DND-41 (cell line): ENCODE measurements at regions not wholly inside any gene's neighbourhood (a gene's known extent, or its start where the extent isn't known, plus 50 kb on each side); places are given as distances from the start of the nearest gene placed in this dataset.
A peak's percentile ranks its signal among the peaks of the same experiment; 100 is the strongest.

Experiments used
- ATAC-seq: fragments of 200-7000 bp; cut with Tn5 transposase; 3 replicates; pipeline ENCODE4 v1.9.1; 2021; ENCODE audit warnings: low read depth; ENCODE audit not compliant: insufficient read depth
- DNase-seq: peaks from one replicate; pipeline ENCODE4 v3.0.0-alpha.2; 2020
- H2AFZ ChIP-seq: 2 replicates; pipeline ENCODE4 v1.6.0; 2012; ENCODE audit warnings: low read depth, low read length
- H3K27ac ChIP-seq: 2 replicates; pipeline ENCODE4 v1.5.1; 2012; ENCODE audit warnings: low read length, inconsistent platforms
- H3K27me3 ChIP-seq: fragments of 200-600 bp; sonication (generic); 2 replicates; pipeline ENCODE4 v1.6.0; 2012; ENCODE audit warnings: low read length, mild to moderate bottlenecking, inconsistent platforms; ENCODE audit not compliant: insufficient read depth, poor library complexity
- H3K36me3 ChIP-seq: 2 replicates; pipeline ENCODE4 v1.5.1; 2012; ENCODE audit warnings: low read length, inconsistent platforms; ENCODE audit not compliant: insufficient read depth
- H3K4me1 ChIP-seq: 2 replicates; pipeline ENCODE4 v1.5.1; 2012; ENCODE audit warnings: mild to moderate bottlenecking, low read length; ENCODE audit not compliant: insufficient read depth
- H3K4me2 ChIP-seq: 2 replicates; pipeline ENCODE4 v1.6.0; 2012; ENCODE audit warnings: mild to moderate bottlenecking, moderate library complexity, low read length, inconsistent platforms; ENCODE audit not compliant: insufficient read depth
- H3K4me3 ChIP-seq, 2 experiments: fragments of 200-600 bp in 1 of 2; shearing (Covaris generic) in 1 of 2; 2 replicates each; pipeline ENCODE4 v1.5.1; 2012 to 2016; ENCODE audit warnings: inconsistent platforms in 2 of 2, low read length in 2 of 2, mild to moderate bottlenecking in 2 of 2, low read depth in 1 of 2, moderate library complexity in 1 of 2
- H3K79me2 ChIP-seq: 2 replicates; pipeline ENCODE4 v1.6.0; 2012; ENCODE audit warnings: low read length, inconsistent platforms; ENCODE audit not compliant: insufficient read depth
- H3K9ac ChIP-seq: 2 replicates; pipeline ENCODE4 v1.6.0; 2012; ENCODE audit warnings: low read depth, mild to moderate bottlenecking, inconsistent platforms, low read length, moderate library complexity
- H3K9me3 ChIP-seq: 2 replicates; pipeline ENCODE4 v1.5.1; 2012; ENCODE audit warnings: low read length, moderate library complexity, mild to moderate bottlenecking, inconsistent platforms; ENCODE audit not compliant: insufficient read depth, severe bottlenecking
- H4K20me1 ChIP-seq: 2 replicates; pipeline ENCODE4 v1.6.0; 2012; ENCODE audit warnings: low read length; ENCODE audit not compliant: insufficient read depth
- EZH2 ChIP-seq: IDR thresholded peaks from 3 replicates; pipeline ENCODE4 v1.6.1; 2012; ENCODE audit warnings: borderline replicate concordance, low read depth, mild to moderate bottlenecking, moderate library complexity, low read length, inconsistent platforms; ENCODE audit not compliant: severe bottlenecking
- TF ChIP-seq, protein P1 (sequence below): IDR thresholded peaks from 2 replicates; pipeline ENCODE4 v1.5.1; 2012; ENCODE audit warnings: borderline replicate concordance, low read length, moderate library complexity, mild to moderate bottlenecking; ENCODE audit not compliant: poor library complexity, severe bottlenecking; ENCODE audit errors: extremely low read depth

DNA sequence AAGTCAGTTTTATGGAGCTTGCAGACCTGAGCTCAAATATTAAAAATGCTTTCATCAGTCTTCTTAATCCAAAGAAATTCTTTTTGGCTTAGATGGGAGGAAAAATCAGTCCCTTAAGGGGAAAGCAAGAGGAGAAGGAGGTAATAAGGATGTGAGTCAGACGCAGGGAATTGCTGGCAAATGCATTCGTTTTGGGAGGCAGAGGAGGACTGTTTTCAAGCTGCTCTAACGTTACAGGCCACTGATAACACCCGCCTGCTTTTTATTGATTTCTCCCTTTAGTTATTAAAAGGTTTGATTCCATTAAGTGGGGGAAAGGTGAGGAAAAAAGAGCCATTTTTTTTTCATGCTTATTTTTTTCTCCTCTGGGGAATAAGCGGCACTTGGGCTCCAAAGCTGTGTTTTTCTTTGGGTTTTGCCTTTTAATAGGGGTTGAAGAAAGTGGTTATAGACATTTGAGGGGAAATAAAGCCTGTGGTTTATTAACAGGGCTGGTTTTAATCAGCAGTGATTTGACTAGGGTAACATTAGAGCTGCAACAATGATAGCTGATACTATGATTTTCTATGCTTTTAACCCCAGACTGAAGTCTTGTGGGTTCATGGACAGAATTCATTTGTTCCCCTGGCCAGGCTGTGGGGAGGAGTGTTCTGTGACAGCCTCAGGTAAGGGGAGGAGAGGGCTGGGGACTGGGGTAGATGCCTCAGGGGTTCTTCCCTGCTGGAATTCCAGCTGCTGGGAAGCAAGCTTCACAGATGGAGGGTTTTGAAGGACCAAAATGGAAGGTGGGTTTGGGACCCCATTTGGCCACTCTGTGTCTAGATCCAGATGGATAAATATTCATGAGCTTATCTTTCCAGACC, 225.2 kb downstream of the GAS1 start:
- Histone ChIP-seq H3K9ac (no peak overlapping the region), H3K4me2 (no peak overlapping the region)

DNA sequence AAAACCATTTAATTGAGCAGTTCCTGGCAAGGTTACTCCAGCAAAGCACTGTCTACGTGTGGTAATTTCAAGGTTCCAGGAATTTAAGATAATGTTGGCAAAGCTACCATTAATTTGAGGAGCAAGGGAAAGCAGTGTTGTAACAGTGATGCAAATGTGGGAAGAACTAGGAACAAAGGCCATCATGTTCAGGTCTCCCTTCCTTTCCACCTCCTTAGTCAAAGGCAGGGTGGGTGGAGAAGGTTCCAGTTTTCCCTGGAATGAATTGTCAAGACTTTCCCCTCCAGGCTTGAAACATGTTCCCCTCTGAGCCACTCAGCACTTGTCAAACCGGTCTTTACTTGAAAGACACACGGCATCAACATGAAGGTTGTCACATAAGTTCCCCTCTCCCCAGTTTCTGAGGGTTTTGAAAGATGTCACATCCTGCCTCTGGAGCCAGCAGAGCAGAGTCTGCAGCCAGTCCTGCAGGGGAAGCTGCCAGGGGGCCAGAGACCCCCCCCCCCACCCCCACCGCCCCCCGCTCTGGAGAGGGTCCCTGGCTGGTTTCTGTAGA, 226.0 kb downstream of the GAS1 start:
- Histone ChIP-seq H3K4me1 (peaks cover 9% of the 10 kb centered on the region), H3K4me3 (no peak overlapping the region), H3K27me3 (no peaks in the 10 kb centered on the region), H3K9me3 (no peaks in the 10 kb centered on the region), H3K36me3 (no peaks in the 10 kb centered on the region), H2AFZ (no peak overlapping the region), H3K4me2 (no peak overlapping the region), H4K20me1 (no peaks in the 10 kb centered on the region), H3K9ac (no peak overlapping the region), H3K79me2 (no peaks in the 10 kb centered on the region), H3K27ac (no peak overlapping the region)
- DNase-seq (peak; percentile 16), ATAC-seq (peak; percentile 30; the same call in 1 of the 3 replicates)
- TF ChIP-seq, protein P1, sequence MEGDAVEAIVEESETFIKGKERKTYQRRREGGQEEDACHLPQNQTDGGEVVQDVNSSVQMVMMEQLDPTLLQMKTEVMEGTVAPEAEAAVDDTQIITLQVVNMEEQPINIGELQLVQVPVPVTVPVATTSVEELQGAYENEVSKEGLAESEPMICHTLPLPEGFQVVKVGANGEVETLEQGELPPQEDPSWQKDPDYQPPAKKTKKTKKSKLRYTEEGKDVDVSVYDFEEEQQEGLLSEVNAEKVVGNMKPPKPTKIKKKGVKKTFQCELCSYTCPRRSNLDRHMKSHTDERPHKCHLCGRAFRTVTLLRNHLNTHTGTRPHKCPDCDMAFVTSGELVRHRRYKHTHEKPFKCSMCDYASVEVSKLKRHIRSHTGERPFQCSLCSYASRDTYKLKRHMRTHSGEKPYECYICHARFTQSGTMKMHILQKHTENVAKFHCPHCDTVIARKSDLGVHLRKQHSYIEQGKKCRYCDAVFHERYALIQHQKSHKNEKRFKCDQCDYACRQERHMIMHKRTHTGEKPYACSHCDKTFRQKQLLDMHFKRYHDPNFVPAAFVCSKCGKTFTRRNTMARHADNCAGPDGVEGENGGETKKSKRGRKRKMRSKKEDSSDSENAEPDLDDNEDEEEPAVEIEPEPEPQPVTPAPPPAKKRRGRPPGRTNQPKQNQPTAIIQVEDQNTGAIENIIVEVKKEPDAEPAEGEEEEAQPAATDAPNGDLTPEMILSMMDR = no peak
- TF ChIP-seq EZH2 = no peak

More for the DNA sequence above, 225.2 kb downstream of the GAS1 start:
- TF ChIP-seq, protein P1 = no peak
- TF ChIP-seq EZH2 = no peak
- Histone ChIP-seq H3K4me3 (no peak overlapping the region), H3K9me3 (no peaks in the 10 kb centered on the region), H3K79me2 (no peaks in the 10 kb centered on the region), H4K20me1 (no peaks in the 10 kb centered on the region), H3K27ac (no peak overlapping the region), H3K4me1 (peaks cover 9% of the 10 kb centered on the region), H3K36me3 (no peaks in the 10 kb centered on the region), H2AFZ (no peak overlapping the region), H3K27me3 (no peaks in the 10 kb centered on the region)
- no peak for DNase-seq
- ATAC-seq = no peak

DNA sequence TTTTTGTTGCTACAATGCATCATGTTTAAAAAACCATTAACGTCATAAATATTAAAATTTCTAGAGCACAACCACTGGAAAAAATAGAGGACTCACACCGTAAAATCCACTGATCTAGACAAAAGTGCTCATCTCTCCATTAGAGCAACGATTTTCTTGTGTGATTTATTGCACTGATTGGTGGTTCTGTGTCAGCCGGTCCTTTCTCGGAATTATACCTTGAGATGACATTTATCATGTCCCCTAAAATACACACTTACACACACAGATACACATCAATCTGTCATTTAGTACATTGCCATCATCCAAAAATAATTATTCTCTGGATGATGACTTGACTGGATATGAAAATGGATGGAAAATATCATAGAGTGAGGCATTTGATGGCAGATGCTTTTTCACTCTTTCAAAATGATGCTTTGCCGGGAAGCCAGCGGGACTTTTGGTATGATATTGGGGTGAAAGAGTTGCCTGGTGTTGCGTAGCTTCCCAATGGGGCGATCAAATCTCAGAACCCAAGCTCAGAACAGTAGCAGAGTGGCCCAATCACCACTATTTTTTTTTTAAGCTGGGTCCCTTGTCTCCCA, 226.6 kb downstream of the GAS1 start:
- peaks cover 9% of the 10 kb centered on the region for H3K4me1 ChIP-seq
- H3K36me3 ChIP-seq = no peaks in the 10 kb centered on the region
- H2AFZ ChIP-seq = no peak overlapping the region
- H4K20me1 ChIP-seq = no peaks in the 10 kb centered on the region
- no peak overlapping the region for H3K4me3 ChIP-seq
- no peak overlapping the region for H3K27ac ChIP-seq
- no peaks in the 10 kb centered on the region for H3K27me3 ChIP-seq
- TF ChIP-seq, protein P1 = no peak
- TF ChIP-seq EZH2 = no peak
- no peak for DNase-seq
- no peaks in the 10 kb centered on the region for H3K79me2 ChIP-seq
- H3K4me2 ChIP-seq = no peak overlapping the region
- no peak overlapping the region for H3K9ac ChIP-seq
- H3K9me3 ChIP-seq = no peaks in the 10 kb centered on the region
- no peak for ATAC-seq
